HL-60 (cell line): ENCODE measurements at regions not wholly inside any gene's neighbourhood (a gene's known extent, or its start where the extent isn't known, plus 50 kb on each side); places are given as distances from the start of the nearest gene placed in this dataset.

Experiments used
- POLR2AphosphoS5 ChIP-seq: IDR thresholded peaks from 2 replicates; pipeline ENCODE4 v1.6.1; 2012; ENCODE audit warnings: low read depth
- TF ChIP-seq, protein P1 (sequence below): IDR thresholded peaks from one replicate; pipeline ENCODE4 v1.5.1; 2011; ENCODE audit warnings: low read length, control low read depth, inconsistent platforms; ENCODE audit not compliant: insufficient read depth
- TF ChIP-seq, protein P2 (sequence below): IDR thresholded peaks from 2 replicates; pipeline ENCODE4 v1.6.1; 2012; ENCODE audit warnings: low read depth; ENCODE audit not compliant: insufficient replicate concordance

DNA sequence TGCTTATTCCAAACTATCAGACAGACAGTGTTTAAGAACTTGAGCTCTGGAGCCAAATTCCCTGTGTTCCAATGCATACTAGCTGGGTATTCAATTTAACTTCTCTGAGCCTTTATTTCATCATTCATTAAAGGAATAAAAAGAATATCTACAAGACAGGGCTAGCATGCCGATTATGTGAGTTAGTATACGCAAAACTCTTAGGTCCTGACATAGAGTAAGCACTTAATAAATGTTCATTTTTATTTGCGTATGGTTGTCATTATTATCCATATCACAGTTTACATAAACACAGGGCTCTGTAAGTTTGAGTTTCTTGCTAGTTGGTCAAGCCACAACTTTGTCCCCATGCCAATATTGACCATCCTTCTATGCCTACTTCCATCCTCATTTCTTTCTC, 161.5 kb downstream of the NUAK1 start:
- TF ChIP-seq, protein P1, sequence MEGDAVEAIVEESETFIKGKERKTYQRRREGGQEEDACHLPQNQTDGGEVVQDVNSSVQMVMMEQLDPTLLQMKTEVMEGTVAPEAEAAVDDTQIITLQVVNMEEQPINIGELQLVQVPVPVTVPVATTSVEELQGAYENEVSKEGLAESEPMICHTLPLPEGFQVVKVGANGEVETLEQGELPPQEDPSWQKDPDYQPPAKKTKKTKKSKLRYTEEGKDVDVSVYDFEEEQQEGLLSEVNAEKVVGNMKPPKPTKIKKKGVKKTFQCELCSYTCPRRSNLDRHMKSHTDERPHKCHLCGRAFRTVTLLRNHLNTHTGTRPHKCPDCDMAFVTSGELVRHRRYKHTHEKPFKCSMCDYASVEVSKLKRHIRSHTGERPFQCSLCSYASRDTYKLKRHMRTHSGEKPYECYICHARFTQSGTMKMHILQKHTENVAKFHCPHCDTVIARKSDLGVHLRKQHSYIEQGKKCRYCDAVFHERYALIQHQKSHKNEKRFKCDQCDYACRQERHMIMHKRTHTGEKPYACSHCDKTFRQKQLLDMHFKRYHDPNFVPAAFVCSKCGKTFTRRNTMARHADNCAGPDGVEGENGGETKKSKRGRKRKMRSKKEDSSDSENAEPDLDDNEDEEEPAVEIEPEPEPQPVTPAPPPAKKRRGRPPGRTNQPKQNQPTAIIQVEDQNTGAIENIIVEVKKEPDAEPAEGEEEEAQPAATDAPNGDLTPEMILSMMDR: no peak
- no peak for TF ChIP-seq POLR2AphosphoS5
- TF ChIP-seq, protein P2, sequence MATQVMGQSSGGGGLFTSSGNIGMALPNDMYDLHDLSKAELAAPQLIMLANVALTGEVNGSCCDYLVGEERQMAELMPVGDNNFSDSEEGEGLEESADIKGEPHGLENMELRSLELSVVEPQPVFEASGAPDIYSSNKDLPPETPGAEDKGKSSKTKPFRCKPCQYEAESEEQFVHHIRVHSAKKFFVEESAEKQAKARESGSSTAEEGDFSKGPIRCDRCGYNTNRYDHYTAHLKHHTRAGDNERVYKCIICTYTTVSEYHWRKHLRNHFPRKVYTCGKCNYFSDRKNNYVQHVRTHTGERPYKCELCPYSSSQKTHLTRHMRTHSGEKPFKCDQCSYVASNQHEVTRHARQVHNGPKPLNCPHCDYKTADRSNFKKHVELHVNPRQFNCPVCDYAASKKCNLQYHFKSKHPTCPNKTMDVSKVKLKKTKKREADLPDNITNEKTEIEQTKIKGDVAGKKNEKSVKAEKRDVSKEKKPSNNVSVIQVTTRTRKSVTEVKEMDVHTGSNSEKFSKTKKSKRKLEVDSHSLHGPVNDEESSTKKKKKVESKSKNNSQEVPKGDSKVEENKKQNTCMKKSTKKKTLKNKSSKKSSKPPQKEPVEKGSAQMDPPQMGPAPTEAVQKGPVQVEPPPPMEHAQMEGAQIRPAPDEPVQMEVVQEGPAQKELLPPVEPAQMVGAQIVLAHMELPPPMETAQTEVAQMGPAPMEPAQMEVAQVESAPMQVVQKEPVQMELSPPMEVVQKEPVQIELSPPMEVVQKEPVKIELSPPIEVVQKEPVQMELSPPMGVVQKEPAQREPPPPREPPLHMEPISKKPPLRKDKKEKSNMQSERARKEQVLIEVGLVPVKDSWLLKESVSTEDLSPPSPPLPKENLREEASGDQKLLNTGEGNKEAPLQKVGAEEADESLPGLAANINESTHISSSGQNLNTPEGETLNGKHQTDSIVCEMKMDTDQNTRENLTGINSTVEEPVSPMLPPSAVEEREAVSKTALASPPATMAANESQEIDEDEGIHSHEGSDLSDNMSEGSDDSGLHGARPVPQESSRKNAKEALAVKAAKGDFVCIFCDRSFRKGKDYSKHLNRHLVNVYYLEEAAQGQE: no peak
